Fibroblast of skin of back (primary cell): ENCODE measurements at regions not wholly inside any gene's neighbourhood (a gene's known extent, or its start where the extent isn't known, plus 50 kb on each side); places are given as distances from the start of the nearest gene placed in this dataset.

Source experiments
- DNase-seq: peaks from one replicate; pipeline ENCODE4 v3.0.0-alpha.2; 2013

DNA sequence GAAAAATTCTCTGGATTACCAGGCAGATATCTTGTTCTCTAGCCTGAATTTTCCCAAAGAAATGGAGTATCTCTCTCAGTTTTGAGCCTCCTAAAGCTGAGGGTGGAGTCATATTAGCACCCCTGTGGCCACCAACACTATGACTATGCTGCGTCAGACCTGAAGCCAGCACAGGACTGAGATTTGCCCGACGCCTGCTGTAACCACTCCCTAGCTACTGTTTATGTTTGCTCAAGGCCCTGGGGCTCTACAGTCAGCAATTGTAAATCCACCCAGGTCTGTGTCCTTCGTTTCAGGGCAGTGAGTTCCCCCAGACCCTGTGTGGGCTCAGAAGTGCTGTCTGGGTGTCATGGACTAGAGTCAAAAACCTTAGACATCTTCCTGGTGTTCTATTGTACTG is 61.4 kb downstream of the ZXDA start:
- no peak for DNase-seq

DNA sequence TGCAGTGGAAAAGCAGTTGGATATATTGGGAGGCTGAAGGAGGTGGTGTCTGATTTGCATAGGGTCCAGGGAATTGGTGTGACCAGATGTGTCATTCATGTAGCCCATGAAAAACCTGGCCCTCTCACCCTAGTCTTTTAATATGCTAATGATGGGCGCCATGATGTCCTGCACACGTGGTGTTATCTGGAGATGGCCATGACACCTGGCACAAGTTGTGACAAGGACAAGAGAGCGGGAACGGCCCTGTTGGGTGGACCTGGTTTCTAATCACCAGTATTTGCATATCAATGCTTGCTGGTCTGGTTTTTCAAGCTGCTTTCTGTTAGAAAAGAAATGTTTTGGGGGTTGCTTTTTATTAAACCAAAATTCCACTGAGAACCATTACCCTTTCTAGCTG is 87.4 kb downstream of the ZXDA start:
- no peak for DNase-seq

DNA sequence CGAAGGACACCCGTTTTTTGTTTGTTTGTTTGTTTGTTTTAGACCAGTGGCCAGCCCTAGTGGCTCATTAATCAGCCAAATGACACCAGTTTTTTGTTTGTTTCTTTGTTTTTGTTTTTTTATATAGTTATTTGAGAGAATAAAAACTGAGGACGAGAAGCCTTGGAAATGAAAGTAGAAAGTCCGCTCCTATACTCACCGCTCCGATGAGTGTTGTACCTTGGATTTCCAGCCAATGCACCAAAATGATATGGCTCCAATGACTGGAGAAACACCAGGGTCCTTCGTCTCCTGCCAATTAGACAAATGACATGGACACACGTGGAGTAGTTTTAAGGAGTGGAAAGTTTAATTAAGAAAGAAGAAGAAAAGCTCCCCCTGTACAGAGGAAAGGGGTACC is 87.9 kb downstream of the ZXDA start:
- DNase-seq, result no peak

DNA sequence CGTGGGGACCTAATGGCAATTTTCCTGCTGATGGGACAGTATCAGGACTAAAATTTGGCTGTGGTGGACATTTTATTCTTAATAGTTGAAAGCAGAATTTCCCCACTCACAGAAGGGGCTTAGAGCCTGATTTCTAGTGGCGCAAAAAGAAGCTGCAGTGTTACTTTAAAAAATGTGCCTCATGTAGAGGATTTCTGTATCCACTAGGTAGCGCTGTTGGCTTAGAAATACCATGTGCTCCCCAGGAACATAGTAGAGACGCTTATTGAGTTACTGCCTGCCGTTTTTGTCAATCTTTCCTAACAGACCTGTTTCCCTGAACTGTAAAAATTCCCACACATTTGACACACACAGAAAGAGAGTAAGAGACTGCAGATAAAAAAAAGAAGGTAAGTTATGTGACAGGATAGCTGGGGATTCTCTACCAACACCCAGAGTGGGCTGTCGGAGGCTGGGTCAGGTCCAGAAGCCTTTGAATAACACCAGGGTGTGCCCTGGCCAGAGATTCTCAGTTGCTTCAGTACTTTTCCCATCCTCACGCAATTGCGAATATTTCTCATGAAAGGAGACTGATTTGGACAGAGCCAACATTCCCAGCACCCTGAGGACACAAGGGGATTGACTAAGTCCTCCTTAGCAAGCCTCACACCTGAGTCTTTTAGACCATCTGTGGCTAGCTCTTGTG is 88.4 kb downstream of the ZXDA start:
- DNase-seq, result peak; percentile 27

DNA sequence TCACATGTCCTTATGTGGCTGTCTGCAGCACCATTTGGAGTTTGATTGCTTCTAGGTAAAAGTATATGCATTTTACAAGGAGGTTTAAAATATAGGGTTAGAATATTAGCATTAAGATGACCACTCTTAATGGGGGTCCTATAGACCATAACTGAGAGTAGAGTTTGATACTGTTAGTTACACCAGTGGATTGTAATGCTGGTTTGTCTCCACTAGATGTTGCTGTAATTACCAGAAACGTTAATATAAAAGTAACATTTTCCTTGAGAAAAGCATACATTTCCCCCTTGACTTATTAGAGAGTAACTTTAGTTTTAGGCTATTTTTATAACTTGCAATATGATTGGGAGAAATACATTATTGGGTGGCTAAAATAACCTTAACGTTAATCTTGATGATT is 93.0 kb downstream of the ZXDA start:
- peak; percentile 0 for DNase-seq

DNA sequence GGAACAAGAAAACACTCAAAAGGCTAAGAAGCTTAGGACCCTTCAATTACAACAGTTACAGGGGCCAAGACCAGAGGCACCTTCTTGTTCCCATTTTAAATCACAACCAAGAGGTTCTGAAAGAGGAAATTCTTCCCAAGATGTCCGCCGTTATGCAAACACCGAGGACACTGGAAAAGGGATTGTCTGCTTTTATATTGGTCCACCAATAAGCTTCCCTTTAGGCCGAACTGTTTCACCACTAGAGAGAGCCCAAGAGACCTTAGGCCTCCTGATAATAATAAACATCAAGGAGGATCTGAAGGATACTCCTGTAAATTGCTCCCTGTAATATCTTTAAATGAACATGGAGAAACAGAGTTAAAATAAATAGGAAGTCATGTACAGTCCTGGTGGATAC is 92.6 kb upstream of the NLRP2B start:
- no peak for DNase-seq

DNA sequence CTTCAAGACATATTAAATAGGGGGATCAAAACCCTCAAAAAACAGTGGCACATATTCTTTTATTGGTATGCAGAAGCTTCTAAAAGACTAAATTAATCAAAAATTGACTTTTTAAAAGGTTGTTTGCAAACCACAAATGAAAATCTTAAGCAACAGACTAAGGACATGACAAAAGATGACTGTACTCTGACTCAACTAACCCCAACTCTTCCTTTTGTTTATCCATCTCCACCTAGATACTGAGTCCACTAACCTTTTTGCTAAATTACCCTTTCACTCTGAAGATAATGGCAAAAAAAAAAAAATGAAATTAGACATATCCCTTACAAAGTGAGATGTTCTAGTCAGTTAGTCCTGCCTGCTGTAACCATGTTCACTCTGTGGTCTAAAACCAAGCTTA is 91.6 kb upstream of the NLRP2B start:
- no peak for DNase-seq

DNA sequence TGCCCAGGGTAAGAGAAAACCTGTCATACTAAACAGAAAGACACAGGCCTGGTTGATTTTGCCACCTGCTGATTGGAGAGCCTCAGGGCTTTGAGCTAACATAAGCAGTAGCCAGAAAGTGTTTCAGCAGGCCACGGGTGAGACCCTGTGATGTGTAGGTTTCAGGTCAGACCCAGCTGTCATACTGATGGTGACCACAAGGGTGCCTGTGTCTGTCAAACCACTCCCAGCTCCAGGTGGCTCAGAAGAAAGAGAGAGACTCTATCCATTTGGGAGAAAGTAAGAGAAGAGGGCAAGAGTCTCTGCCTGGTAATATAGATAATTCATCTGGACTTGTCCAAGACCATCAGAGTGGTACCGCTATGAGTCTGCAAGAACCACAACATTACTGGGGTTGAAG is 72.8 kb upstream of the NLRP2B start:
- no peak for DNase-seq

DNA sequence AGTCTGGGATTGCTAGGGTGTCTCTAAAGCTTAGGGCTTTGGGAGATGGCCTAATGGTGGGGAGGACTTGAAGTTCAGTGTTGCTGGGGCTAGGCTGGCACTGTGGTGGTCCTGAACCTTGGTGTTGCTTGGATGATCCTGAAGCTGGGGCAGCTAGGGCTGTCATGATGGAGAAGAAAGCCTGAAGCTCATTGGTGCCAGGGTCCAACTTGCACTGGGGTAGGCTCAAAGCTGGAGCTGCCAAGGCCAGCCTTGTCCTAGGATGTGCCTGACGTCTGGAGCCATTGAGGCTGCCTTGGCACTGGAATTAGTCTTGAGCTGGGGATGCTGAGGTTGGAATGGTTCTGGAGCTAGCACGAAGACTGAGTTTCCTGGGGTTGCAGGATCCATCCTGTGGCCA is 61.0 kb upstream of the NLRP2B start:
- DNase-seq, result no peak

DNA sequence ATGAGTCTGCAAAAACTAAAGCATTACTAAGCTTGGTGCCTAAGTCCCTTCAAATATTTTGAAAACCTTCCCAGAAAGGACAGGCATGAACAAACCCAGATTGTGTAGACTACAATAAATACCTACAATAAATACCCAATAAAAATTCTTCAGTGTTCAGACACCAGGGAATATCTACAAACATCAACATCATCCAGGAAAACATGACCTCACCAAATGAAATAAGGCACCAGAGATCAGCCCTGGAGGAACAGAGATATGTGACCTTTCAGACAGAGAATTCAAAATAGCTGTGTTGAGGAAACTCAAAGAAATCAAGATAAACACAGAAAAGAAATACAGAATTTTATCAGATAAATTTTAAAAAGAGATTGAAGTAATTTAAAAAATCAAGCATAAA is 57.8 kb upstream of the NLRP2B start:
- no peak for DNase-seq
